Esophagus muscularis mucosa (tissue), 3 donors: ENCODE measurements at regions not wholly inside any gene's neighbourhood (a gene's known extent, or its start where the extent isn't known, plus 50 kb on each side); places are given as distances from the start of the nearest gene placed in this dataset.

ENCODE experiments used
- POLR2A ChIP-seq: fragments of 450-650 bp; IDR thresholded peaks from one replicate; pipeline ENCODE4 v1.6.1; 2017; ENCODE audit warnings: antibody characterized with exemption, moderate library complexity, mild to moderate bottlenecking, low read depth
- POLR2AphosphoS5 ChIP-seq, 2 donors: sonication (generic); formaldehyde crosslinking; IDR thresholded peaks; one replicate each; pipeline ENCODE4 v1.6.1; 2017; ENCODE audit warnings: antibody characterized with exemption in 2 of 2
- TF ChIP-seq, protein P1 (sequence below), 3 experiments: fragments of 200-600 bp in 2 of 3; fragments of 450-650 bp in 1 of 3; sonication (generic) in 2 of 3; IDR thresholded peaks; one replicate each; pipeline ENCODE4 v1.5.1; 2017 to 2019; ENCODE audit warnings: antibody characterized with exemption in 3 of 3, mild to moderate bottlenecking in 2 of 3, moderate library complexity in 1 of 3

- TF ChIP-seq POLR2A = no peak
- TF ChIP-seq, protein P1, sequence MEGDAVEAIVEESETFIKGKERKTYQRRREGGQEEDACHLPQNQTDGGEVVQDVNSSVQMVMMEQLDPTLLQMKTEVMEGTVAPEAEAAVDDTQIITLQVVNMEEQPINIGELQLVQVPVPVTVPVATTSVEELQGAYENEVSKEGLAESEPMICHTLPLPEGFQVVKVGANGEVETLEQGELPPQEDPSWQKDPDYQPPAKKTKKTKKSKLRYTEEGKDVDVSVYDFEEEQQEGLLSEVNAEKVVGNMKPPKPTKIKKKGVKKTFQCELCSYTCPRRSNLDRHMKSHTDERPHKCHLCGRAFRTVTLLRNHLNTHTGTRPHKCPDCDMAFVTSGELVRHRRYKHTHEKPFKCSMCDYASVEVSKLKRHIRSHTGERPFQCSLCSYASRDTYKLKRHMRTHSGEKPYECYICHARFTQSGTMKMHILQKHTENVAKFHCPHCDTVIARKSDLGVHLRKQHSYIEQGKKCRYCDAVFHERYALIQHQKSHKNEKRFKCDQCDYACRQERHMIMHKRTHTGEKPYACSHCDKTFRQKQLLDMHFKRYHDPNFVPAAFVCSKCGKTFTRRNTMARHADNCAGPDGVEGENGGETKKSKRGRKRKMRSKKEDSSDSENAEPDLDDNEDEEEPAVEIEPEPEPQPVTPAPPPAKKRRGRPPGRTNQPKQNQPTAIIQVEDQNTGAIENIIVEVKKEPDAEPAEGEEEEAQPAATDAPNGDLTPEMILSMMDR (IDR thresholded peaks at IDR 0.05) = no peak
- TF ChIP-seq POLR2AphosphoS5 (IDR thresholded peaks at IDR 0.05) = no peak
Observed at GRCh38 chr22:25361899-25362214, 142.4 kb downstream of the CRYBB2 start.
